Body of pancreas (tissue), 4 donors: ENCODE measurements at regions not wholly inside any gene's neighbourhood (a gene's known extent, or its start where the extent isn't known, plus 50 kb on each side); places are given as distances from the start of the nearest gene placed in this dataset.

ENCODE experiments used
- ATAC-seq: fragments of 150-250 bp; one replicate; pipeline ENCODE4 v1.9.1; 2016
- DNase-seq, 4 donors: peaks; one replicate each; pipeline ENCODE4 v3.0.0-alpha.2; 2019
- H3K27ac ChIP-seq, 4 donors: fragments of 200-600 bp; sonication (generic); 1 replicate in 3 of 4; 2 replicates in 1 of 4; pipeline versions ENCODE4 v1.5.1 to v1.6.1; 2016 to 2019; ENCODE audit warnings: mild to moderate bottlenecking in 1 of 4, mixed read lengths in 1 of 4, moderate library complexity in 1 of 4
- H3K27me3 ChIP-seq, 2 donors: fragments of 200-600 bp; sonication (generic); one replicate each; pipeline ENCODE4 v1.6.0; 2016; ENCODE audit warnings: mild to moderate bottlenecking in 1 of 2
- H3K36me3 ChIP-seq, 2 donors: fragments of 200-600 bp; sonication (generic); replicated peaks in 1 of 2; 2 replicates each; pipeline ENCODE4 v1.5.1; 2016; ENCODE audit warnings: low read depth in 2 of 2; ENCODE audit not compliant: insufficient read depth in 1 of 2
- H3K4me1 ChIP-seq: fragments of 200-600 bp; sonication (generic); one replicate; pipeline ENCODE4 v1.6.0; 2016
- H3K4me3 ChIP-seq, 2 donors: fragments of 200-600 bp; sonication (generic); 1 replicate in 1 of 2; 2 replicates in 1 of 2; pipeline ENCODE4 v1.5.1; 2016 to 2019
- H3K9me3 ChIP-seq, 3 donors: fragments of 200-600 bp; sonication (generic); 1 replicate in 2 of 3; 2 replicates in 1 of 3; pipeline ENCODE4 v1.5.1; 2016
- POLR2A ChIP-seq, 3 donors: fragments of 450-650 bp; IDR thresholded peaks; one replicate each; pipeline ENCODE4 v1.6.1; 2016; ENCODE audit warnings: antibody characterized with exemption in 3 of 3, mild to moderate bottlenecking in 2 of 3
- WGBS, 2 donors: methylation state at CpG; one replicate each; pipeline ENCODE4 v1.1.5; 2017; 5-methylcytosine and 5-hydroxymethylcytosine counted together
- intact Hi-C: fragments of 100-400 bp; cut with DNase I; formaldehyde crosslinking; loops from one replicate; pipeline ENCODE4 v1.15.1; 2023
- TF ChIP-seq, protein P1 (sequence below), 7 experiments: fragments of 450-650 bp in 4 of 7; fragments of 200-600 bp in 3 of 7; sonication (generic) in 3 of 7; IDR thresholded peaks; one replicate each; pipeline ENCODE4 v1.5.1; 2016 to 2019; ENCODE audit warnings: antibody characterized with exemption in 7 of 7

- ATAC-seq (peak; percentile 45), DNase-seq (peak; percentile 12 to 41 (median 22))
- Histone ChIP-seq H3K9me3 (no peaks in the 10 kb centered on the region), H3K27ac (no peak overlapping the region), H3K27me3 (peaks cover 0 to 6% of the 10 kb centered on the region in 2 donors), H3K36me3 (no peaks in the 10 kb centered on the region), H3K4me1 (peaks cover 22% of the 10 kb centered on the region), H3K4me3 (no peak overlapping the region)
- WGBS, 2 donors = 0 to 2% methylated on average over 20 to 27 of the region's 27 CpGs
- no peak for TF ChIP-seq POLR2A (IDR thresholded peaks at IDR 0.05)
- TF ChIP-seq, protein P1, sequence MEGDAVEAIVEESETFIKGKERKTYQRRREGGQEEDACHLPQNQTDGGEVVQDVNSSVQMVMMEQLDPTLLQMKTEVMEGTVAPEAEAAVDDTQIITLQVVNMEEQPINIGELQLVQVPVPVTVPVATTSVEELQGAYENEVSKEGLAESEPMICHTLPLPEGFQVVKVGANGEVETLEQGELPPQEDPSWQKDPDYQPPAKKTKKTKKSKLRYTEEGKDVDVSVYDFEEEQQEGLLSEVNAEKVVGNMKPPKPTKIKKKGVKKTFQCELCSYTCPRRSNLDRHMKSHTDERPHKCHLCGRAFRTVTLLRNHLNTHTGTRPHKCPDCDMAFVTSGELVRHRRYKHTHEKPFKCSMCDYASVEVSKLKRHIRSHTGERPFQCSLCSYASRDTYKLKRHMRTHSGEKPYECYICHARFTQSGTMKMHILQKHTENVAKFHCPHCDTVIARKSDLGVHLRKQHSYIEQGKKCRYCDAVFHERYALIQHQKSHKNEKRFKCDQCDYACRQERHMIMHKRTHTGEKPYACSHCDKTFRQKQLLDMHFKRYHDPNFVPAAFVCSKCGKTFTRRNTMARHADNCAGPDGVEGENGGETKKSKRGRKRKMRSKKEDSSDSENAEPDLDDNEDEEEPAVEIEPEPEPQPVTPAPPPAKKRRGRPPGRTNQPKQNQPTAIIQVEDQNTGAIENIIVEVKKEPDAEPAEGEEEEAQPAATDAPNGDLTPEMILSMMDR (IDR thresholded peaks at IDR 0.05) = no peak
- intact Hi-C loops = no loop called here
These were observed 152.9 kb upstream of the GOLIM4 start for GRCh38 chr3:168248383-168249204.

DNA sequence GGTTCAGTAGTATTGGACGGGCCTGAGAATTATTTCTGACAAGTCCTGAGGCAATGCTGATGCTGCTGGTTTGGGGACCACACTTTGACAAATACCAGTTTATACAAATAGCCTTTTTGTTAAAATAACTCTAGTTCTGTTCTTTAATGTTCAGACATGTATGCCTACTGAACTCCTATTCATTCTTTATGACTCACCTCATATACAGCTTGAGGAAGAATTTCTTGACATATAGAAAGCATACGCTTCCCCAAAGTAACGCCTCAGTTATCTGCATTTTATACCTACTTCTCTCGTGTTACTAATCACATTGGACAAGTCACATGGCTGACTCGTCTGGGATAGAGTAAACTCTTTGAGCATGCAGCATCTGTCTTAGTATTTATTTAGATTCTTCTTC is 145.4 kb upstream of the GOLIM4 start:
- no peak for TF ChIP-seq POLR2A (IDR thresholded peaks at IDR 0.05)
- TF ChIP-seq, protein P1 (IDR thresholded peaks at IDR 0.05) = no peak
- Histone ChIP-seq H3K4me1 (no peaks in the 10 kb centered on the region), H3K4me3 (no peak overlapping the region), H3K36me3 (no peaks in the 10 kb centered on the region), H3K9me3 (no peaks in the 10 kb centered on the region), H3K27ac (no peak overlapping the region), H3K27me3 (no peaks in the 10 kb centered on the region)
- WGBS, 2 donors = 67 to 68% methylated on average over 5 of the region's 5 CpGs
- intact Hi-C loops = no loop called here
- ATAC-seq (no peak), DNase-seq (no peak)

DNA sequence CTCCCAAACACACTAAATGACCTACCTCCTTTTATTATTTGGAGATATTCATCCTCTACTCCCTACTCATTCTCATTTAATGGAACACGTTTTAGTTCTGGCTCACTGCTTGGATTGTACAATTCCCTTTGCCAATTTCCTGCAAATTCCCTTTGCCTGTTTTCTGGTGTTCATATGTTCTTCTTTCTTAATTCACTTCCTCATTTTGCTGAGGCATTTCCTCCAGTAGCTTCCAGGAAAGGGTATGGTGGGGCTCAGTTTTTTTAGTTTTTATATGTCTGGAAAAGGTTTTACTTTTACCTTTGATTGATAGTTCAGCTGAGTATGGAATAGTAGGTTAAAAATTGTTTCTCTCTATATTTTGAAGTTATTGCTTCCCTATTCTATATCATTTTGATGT is 143.6 kb upstream of the GOLIM4 start:
- 24 to 27% methylated on average over 1 of the region's 1 CpG for WGBS, 2 donors
- Histone ChIP-seq H3K4me1 (no peaks in the 10 kb centered on the region), H3K27ac (no peak overlapping the region), H3K4me3 (no peak overlapping the region), H3K36me3 (no peaks in the 10 kb centered on the region), H3K9me3 (no peaks in the 10 kb centered on the region), H3K27me3 (no peaks in the 10 kb centered on the region)
- DNase-seq (no peak), ATAC-seq (no peak)
- intact Hi-C loops = no loop called here
- no peak for TF ChIP-seq POLR2A (IDR thresholded peaks at IDR 0.05)
- TF ChIP-seq, protein P1 (IDR thresholded peaks at IDR 0.05) = no peak

DNA sequence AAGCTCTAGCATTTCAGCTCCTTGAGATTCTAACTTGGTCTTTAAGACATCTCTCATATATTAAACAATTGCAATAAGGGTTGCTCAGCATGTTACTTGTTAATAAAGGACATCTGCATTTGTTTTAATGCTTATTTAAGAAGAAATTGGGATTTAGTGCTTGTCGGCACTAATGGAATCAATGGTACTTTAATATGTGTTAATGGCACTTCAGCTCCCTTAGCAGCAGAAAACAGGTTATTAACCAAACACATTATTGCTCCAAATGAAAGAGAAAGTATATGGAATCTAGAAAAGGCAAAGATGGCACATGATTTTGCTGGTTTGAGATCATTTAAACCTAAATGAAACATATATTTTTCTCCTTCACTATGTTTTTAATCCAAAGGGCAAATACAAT is 137.3 kb upstream of the GOLIM4 start:
- no peaks in the 10 kb centered on the region for H3K36me3 ChIP-seq
- H3K27ac ChIP-seq = no peak overlapping the region
- no peak for ATAC-seq
- H3K27me3 ChIP-seq = no peaks in the 10 kb centered on the region
- no peaks in the 10 kb centered on the region for H3K4me1 ChIP-seq
- 80 to 85% methylated on average over 1 of the region's 1 CpG for WGBS, 2 donors
- H3K4me3 ChIP-seq = no peak overlapping the region
- no peak for DNase-seq
- no peak for TF ChIP-seq POLR2A (IDR thresholded peaks at IDR 0.05)
- TF ChIP-seq, protein P1 (IDR thresholded peaks at IDR 0.05) = no peak
- no peaks in the 10 kb centered on the region for H3K9me3 ChIP-seq
- intact Hi-C loops = no loop called here

- Histone ChIP-seq H3K27me3 (no peaks in the 10 kb centered on the region), H3K4me3 (no peak overlapping the region), H3K4me1 (no peaks in the 10 kb centered on the region), H3K36me3 (no peaks in the 10 kb centered on the region), H3K9me3 (no peaks in the 10 kb centered on the region), H3K27ac (no peak overlapping the region)
- DNase-seq (no peak), ATAC-seq (no peak)
- 71 to 83% methylated on average over 3 of the region's 3 CpGs for WGBS, 2 donors
- intact Hi-C loops = no loop called here
- TF ChIP-seq, protein P1 (IDR thresholded peaks at IDR 0.05) = no peak
- TF ChIP-seq POLR2A (IDR thresholded peaks at IDR 0.05) = no peak
These were observed 127.4 kb upstream of the GOLIM4 start for GRCh38 chr3:168223085-168223484.
